Naive B cell (primary cell): ENCODE measurements at regions not wholly inside any gene's neighbourhood (a gene's known extent, or its start where the extent isn't known, plus 50 kb on each side); places are given as distances from the start of the nearest gene placed in this dataset.

ENCODE experiments used
- ATAC-seq, 2 donors: fragments of 150-1000 bp; cut with Tn5 transposase; 2 replicates each; pipeline ENCODE4 v1.10.0; 2021; ENCODE audit warnings: low read depth in 2 of 2, mild to moderate bottlenecking in 2 of 2, moderate library complexity in 2 of 2
- DNase-seq: peaks from one replicate; pipeline ENCODE4 v3.0.0; 2022
- H3K27ac Mint-ChIP-seq, 6 donors: one replicate each; pipeline ENCODE4 v1.8.0; 2020 to 2022; ENCODE audit warnings: mild to moderate bottlenecking in 6 of 6, mixed read lengths in 6 of 6, moderate library complexity in 5 of 6, inconsistent platforms in 2 of 6
- H3K27me3 Mint-ChIP-seq, 3 donors: one replicate each; pipeline ENCODE4 v1.8.0; 2021 to 2022; ENCODE audit warnings: mixed read lengths in 3 of 3, mild to moderate bottlenecking in 1 of 3
- H3K36me3 Mint-ChIP-seq, 2 donors: one replicate each; pipeline ENCODE4 v1.8.0; 2020 to 2022; ENCODE audit warnings: mixed read lengths in 2 of 2, inconsistent platforms in 1 of 2, mild to moderate bottlenecking in 1 of 2
- H3K4me1 Mint-ChIP-seq, 3 donors: one replicate each; pipeline ENCODE4 v1.8.0; 2020 to 2022; ENCODE audit warnings: mixed read lengths in 3 of 3, inconsistent platforms in 1 of 3, mild to moderate bottlenecking in 1 of 3, moderate library complexity in 1 of 3
- H3K4me3 Mint-ChIP-seq, 8 donors: one replicate each; pipeline ENCODE4 v1.8.0; 2020 to 2022; ENCODE audit warnings: mild to moderate bottlenecking in 8 of 8, mixed read lengths in 8 of 8, moderate library complexity in 8 of 8, inconsistent platforms in 2 of 8
- H3K9me3 Mint-ChIP-seq, 7 donors: one replicate each; pipeline ENCODE4 v1.8.0; 2020 to 2022; ENCODE audit warnings: mixed read lengths in 7 of 7, mild to moderate bottlenecking in 5 of 7, inconsistent platforms in 2 of 7, moderate library complexity in 1 of 7

DNA sequence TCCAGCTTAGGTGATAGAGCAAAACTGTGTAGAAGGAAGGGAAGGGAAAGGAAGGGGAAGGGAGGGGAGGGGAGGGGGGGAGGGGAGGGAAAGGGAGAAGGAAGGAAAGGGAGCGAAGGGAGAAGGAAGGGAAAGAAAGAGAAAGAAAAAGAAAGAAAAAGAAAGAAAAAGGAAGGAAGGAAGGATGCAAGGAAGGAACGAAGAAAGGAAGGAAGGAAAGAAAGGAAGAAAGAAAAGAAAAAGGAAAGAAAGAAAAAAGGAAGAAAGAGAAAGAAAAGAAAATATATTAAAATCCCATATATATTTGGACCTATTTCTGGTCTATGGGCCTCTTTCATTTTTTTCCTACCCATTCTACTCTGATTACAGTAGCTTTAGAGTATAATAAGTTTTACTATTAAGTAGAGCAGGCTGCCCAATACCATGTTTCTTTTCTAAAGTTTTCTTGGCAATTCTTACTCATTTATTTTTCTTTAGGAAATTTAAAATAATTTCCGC lies 229.1 kb downstream of the AUH start:
- DNase-seq: no peak

DNA sequence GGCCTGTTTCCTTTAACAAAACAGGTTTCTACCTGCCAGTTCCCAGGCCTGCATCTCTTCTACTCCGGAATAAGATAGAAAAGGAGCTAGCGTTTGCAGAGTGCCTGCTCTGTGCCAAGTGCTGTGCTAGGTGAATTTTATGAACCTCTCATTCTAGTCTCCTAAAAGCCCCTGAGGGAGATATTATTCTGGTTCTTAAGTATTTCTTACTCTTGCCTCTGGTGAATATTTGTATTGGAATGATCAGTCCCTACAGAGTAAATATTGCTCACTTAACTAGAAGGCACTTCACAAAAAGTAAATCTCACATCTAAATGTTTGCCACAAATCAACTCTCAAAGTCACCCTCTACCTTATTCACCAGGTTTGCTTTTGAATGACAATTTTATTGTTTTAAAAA lies 227.1 kb downstream of the AUH start:
- Mint-ChIP-seq H3K27me3 (no peaks in the 10 kb centered on the region), H3K36me3 (no peaks in the 10 kb centered on the region), H3K4me1 (no peaks in the 10 kb centered on the region), H3K9me3 (peaks cover 0 to 3% (median 0%) of the 10 kb centered on the region in 7 donors), H3K27ac (no peak overlapping the region), H3K4me3 (no peak overlapping the region)
- ATAC-seq (no peak), DNase-seq (no peak)

More for the DNA sequence above, 229.1 kb downstream of the AUH start:
- Mint-ChIP-seq H3K4me1 (no peaks in the 10 kb centered on the region), H3K27me3 (no peaks in the 10 kb centered on the region), H3K9me3 (peaks cover 0 to 3% (median 0%) of the 10 kb centered on the region in 7 donors), H3K4me3 (no peak overlapping the region), H3K27ac (no peak overlapping the region), H3K36me3 (no peaks in the 10 kb centered on the region)
- ATAC-seq: no peak

DNA sequence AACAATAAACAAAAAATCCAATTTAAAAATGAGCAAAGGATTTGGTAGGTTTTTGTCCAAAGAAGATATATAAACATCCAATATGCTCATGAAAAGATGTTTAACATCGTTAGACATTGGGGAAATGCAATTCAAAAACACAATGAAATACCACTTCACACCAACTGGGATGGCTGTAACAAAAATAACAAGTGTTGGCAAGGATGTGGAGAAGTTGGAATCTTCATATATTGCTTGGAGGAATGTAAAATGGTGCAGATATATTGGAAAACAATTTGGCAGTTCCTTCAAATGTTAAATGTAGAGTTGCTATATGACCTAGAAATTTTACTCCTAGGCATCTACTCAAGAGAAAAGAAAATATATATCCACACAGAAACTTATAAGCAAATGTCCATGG lies 224.3 kb downstream of the AUH start:
- Mint-ChIP-seq H3K9me3 (peaks cover 0 to 3% (median 0%) of the 10 kb centered on the region in 7 donors), H3K4me3 (no peak overlapping the region), H3K36me3 (no peaks in the 10 kb centered on the region)

DNA sequence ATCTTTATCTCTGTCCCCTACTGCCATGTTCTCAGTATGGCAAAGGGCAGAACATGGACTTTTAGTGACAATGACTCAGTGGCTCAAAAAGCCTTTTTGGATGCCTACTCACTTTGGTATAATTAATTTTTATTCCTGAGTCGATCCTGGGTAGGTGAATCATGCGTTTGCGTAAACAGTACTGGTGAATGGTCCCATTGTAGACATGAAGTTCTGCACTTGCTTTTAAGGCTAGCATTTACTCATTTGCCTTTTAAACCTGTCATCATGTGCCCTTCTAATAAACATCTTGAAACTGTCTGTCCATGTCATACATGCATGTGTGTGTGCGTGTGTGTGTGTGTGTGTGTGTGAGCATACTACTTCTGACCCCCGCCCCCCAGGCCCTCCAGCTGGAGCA lies 223.0 kb downstream of the AUH start:
- no peak for ATAC-seq
- Mint-ChIP-seq H3K4me1 (peaks cover 0 to 2% (median 0%) of the 10 kb centered on the region in 3 donors), H3K36me3 (no peaks in the 10 kb centered on the region), H3K9me3 (peaks cover 0 to 3% (median 0%) of the 10 kb centered on the region in 7 donors), H3K27ac (peak overlapping the region in 2 of 6 donors; percentile 38 to 76), H3K27me3 (no peaks in the 10 kb centered on the region), H3K4me3 (no peak overlapping the region)
- DNase-seq: no peak

More for the DNA sequence above, 224.3 kb downstream of the AUH start:
- H3K27me3 Mint-ChIP-seq: no peaks in the 10 kb centered on the region
- ATAC-seq (no peak), DNase-seq (no peak)
- peaks cover 0 to 2% (median 0%) of the 10 kb centered on the region in 3 donors for H3K4me1 Mint-ChIP-seq
- no peak overlapping the region for H3K27ac Mint-ChIP-seq

DNA sequence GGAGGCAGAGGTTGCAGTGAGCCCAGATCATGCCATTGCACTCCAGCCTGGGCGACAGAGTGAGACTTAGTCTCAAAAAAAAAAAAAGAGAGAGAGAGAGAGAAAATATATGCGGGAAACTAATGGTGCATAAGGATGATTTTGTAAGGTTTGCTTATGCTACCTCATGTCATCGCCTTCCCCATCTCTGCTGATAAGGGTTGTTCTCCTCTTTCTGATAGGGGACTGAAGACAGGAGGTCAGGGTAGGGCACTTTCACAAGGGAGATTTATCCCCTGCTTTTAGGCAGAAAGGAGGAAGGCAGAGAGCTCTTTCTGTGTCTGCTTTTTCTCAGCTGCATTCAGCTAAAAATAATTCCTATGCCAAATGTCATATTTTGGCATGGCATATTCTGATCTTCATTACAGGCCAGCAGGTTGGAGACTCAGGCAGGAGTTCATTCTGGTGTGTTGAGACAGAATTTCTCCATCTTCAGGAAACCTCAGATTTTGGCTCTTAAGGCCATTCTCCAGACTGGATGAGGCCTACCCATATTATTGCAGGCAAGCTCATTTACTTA lies 220.2 kb downstream of the AUH start:
- no peaks in the 10 kb centered on the region for H3K9me3 Mint-ChIP-seq
- DNase-seq (no peak), ATAC-seq (no peak)
- H3K27me3 Mint-ChIP-seq: no peaks in the 10 kb centered on the region
- peaks cover 0 to 2% (median 0%) of the 10 kb centered on the region in 3 donors for H3K4me1 Mint-ChIP-seq
- H3K4me3 Mint-ChIP-seq: no peak overlapping the region
- peak overlapping the region in 1 of 6 donors; percentile 17 for H3K27ac Mint-ChIP-seq
- no peaks in the 10 kb centered on the region for H3K36me3 Mint-ChIP-seq

DNA sequence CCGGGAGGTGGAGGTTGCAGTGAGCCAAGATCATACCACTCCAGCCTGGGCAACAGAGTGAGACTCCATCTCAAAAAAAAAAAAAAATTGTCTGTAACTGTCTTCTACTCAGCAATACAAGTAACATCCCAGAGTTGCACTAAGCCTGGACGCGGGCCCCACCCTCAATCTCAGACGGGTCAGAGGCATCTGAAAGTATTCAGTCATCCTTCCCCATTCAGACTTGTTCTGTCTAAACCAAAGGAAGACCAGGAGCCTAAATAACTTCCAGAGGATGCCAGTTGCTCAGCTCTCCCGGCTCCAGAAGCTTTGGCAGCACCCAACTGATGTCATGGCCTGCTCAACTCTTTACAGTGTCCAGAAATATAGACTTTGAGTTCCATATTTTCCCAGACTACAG lies 218.6 kb downstream of the AUH start:
- Mint-ChIP-seq H3K9me3 (no peaks in the 10 kb centered on the region), H3K4me3 (no peak overlapping the region), H3K27ac (no peak overlapping the region), H3K36me3 (no peaks in the 10 kb centered on the region), H3K4me1 (peaks cover 5 to 10% (median 8%) of the 10 kb centered on the region in 3 donors), H3K27me3 (no peaks in the 10 kb centered on the region)
- DNase-seq: no peak
- ATAC-seq: no peak

DNA sequence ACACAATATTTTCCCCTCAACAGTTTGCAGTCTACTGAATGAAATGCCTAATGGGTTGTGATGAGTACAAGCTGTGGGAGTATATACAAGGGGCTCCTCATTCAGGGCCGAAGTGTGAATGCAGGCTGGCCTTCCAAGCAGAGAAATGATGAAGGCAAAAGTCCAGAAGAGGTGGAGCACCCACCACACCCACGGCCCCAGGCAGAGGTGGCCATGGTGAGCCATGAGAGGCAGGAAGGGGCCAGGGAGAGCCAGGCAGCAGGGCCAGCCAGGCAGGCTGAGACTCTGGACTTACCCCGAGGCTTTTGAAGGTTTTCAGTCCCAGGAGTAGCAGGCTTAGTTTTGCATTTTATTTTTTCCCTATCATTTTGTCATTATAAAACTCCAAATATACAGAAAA lies 218.1 kb downstream of the AUH start:
- no peak for ATAC-seq
- Mint-ChIP-seq H3K9me3 (no peaks in the 10 kb centered on the region), H3K4me3 (no peak overlapping the region), H3K27me3 (no peaks in the 10 kb centered on the region), H3K27ac (no peak overlapping the region), H3K36me3 (no peaks in the 10 kb centered on the region), H3K4me1 (peaks cover 6 to 11% (median 11%) of the 10 kb centered on the region in 3 donors)
- DNase-seq: no peak

DNA sequence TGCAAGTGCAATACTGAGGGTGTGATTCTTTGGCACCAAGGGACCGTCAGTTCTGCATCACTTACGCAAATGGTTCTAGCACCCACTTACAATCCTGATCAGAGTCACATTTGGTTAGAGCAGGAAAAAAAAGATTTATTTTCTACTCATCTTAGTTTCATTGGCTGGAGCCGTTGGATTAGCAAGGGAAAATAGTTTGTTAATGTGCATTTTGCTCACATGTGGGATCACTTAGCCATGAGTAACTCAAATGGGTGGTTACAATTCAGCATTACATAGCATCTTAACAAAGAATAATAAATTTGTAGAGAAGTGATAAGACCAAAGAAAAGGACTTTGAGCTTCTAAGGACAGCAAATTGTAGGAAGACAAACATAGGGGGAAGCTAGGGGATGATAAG lies 216.9 kb downstream of the AUH start:
- no peak overlapping the region for H3K27ac Mint-ChIP-seq
- peaks cover 6 to 11% (median 11%) of the 10 kb centered on the region in 3 donors for H3K4me1 Mint-ChIP-seq
- DNase-seq: no peak
- ATAC-seq: no peak
- H3K36me3 Mint-ChIP-seq: no peaks in the 10 kb centered on the region
- no peaks in the 10 kb centered on the region for H3K27me3 Mint-ChIP-seq
- no peaks in the 10 kb centered on the region for H3K9me3 Mint-ChIP-seq
- no peak overlapping the region for H3K4me3 Mint-ChIP-seq

DNA sequence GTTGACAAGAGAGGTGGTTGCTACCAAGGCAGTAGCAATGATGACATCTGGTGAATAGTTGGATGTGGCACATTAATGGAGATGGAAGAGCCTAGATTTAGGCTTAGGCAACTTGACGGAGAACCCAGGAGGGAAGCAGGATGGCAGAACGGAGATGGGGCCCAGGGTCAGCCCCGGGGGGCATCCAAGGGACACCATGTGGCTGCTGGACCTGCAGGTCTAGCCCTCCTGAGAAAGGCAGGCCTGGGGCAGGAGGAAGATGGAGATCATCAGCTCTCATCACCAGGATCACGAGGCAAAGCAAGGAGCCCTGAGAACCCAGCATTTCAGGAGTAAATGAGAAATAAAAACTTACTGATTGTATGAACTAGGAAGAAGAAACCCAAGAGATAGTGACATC lies 216.2 kb downstream of the AUH start:
- Mint-ChIP-seq H3K9me3 (no peaks in the 10 kb centered on the region), H3K27me3 (no peaks in the 10 kb centered on the region), H3K4me1 (peaks cover 9 to 13% (median 13%) of the 10 kb centered on the region in 3 donors), H3K36me3 (no peaks in the 10 kb centered on the region), H3K27ac (peak overlapping the region in 2 of 6 donors; percentile 29 to 79), H3K4me3 (peak overlapping the region in 2 of 8 donors; percentile 1 to 39)
- ATAC-seq (no peak), DNase-seq (no peak)

DNA sequence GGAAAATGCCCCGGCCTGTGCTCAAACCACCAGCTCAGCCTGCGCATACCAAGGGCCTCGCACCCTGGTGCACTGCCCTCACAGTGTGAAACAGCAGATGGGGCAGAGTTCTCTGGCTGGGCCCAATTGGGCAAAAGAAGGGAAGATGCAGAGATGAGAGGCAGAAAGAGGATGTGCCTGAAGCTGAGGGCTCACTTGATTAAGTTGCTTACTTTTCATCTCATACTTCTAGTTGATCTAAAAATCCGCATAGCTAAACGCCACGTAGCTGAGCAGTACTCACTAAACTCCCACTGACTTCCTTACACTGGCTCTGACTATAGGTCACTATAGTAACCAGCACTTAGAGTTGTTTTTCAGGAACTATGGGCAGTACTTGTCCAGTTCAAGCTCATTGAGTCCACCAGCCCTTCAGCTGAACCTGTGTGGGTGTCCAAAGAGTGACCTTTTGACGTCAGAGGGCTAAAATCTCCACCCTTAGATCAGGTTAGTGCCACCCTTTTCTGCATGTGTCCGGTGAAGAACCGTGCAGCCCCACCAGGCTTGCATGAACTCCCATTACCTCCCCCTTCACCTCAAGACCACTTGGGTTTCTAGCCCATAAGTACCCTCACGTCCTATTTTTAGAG lies 215.2 kb downstream of the AUH start:
- H3K9me3 Mint-ChIP-seq: no peaks in the 10 kb centered on the region
- H3K27me3 Mint-ChIP-seq: no peaks in the 10 kb centered on the region
- no peak for DNase-seq
- no peaks in the 10 kb centered on the region for H3K36me3 Mint-ChIP-seq
- H3K4me1 Mint-ChIP-seq: peaks cover 19 to 24% (median 21%) of the 10 kb centered on the region in 3 donors
- no peak overlapping the region for H3K27ac Mint-ChIP-seq
- no peak for ATAC-seq
- no peak overlapping the region for H3K4me3 Mint-ChIP-seq

DNA sequence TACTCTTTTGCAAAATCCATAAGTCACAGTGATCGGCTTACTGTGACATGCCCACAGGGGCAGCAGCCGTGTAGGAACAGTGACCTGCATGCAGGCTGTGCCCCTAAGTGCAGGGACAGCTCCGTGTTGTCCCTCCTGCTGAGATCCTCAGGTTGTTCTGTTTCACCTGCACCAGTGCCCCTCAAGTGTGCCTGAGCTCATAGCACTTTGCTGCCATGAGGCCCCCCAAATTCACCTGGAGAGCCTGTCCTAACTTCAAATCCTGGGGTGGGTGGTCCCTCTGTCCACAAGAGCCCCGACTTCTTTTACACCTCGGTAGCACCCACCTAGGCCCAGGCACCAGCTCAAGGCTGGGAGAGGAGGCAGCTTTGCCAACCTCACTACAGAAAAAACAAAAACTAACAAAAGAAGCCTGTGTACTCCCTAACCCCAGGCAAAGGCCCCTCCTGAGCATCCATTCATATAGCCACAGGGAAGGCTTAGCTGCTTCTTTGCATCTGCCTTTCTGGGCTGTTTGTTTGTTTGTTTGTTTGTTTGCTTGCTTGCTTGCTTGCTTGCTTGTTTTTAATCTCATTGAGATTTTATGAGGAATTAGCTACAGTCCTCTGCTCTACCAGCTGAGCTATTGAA lies 214.5 kb downstream of the AUH start:
- no peak for ATAC-seq
- no peaks in the 10 kb centered on the region for H3K27me3 Mint-ChIP-seq
- no peaks in the 10 kb centered on the region for H3K36me3 Mint-ChIP-seq
- no peak for DNase-seq
- H3K9me3 Mint-ChIP-seq: no peaks in the 10 kb centered on the region
- peak overlapping the region in 1 of 8 donors; percentile 10 for H3K4me3 Mint-ChIP-seq
- peak overlapping the region in 1 of 6 donors; percentile 61 for H3K27ac Mint-ChIP-seq
- peaks cover 26 to 30% (median 28%) of the 10 kb centered on the region in 3 donors for H3K4me1 Mint-ChIP-seq

DNA sequence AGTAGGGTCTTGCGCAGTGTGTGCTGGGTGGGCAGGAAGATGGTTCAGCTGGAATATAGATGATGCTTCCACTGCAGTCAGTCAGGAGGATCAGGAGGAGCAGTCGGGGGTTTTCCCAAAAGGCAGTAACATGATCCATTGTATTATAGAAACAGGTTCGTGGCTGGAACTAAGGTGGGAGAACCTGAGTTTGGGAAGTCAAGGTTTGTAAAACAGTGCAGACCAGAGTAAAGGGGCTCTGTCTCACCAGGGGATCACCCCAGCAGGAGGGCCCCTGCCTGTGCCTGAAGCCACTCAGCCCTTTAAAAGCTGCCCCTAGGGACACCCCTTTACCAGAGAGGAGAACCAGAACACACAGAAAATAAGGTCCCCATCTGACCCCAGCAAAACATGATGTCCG lies 213.4 kb downstream of the AUH start:
- H3K4me3 Mint-ChIP-seq: no peak overlapping the region
- ATAC-seq: no peak
- no peak for DNase-seq
- H3K4me1 Mint-ChIP-seq: peaks cover 27 to 36% (median 33%) of the 10 kb centered on the region in 3 donors
- H3K36me3 Mint-ChIP-seq: no peaks in the 10 kb centered on the region
- H3K27me3 Mint-ChIP-seq: no peaks in the 10 kb centered on the region
- H3K27ac Mint-ChIP-seq: no peak overlapping the region
- H3K9me3 Mint-ChIP-seq: peaks cover 0 to 2% (median 0%) of the 10 kb centered on the region in 7 donors

DNA sequence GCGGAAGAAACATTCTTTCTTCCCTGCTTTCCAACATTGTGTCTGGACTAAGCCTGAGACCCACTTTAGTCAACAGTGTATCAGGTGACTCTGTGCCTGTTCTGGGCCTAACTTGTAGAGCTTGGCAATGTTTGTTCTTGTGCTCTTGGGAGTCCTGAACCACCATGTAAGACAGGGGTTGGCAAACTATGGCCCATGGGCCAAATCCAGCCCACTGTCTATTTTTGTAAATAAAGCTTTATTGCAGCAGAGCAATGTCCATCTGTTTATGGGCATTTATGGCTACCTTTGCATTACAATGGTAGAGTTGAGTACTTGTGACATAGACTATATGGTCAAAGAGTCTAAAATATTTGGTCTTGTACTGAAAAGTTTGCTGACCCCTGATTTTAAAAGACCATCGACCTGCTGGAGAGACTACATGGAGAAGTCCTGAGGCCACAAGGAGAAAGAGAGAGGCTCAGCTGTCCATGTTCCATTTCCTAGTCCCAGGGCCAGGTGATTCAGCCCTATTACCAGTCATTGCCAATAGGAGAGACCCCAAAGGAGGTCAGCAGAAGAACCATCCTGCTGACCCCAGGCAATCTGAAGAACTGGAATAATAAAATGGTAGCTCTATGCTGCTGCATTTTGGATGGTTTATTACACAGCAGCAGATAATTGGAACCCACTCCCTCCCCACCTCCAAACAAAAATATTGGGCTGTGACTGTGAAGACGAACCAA lies 211.3 kb downstream of the AUH start:
- no peaks in the 10 kb centered on the region for H3K27me3 Mint-ChIP-seq
- no peaks in the 10 kb centered on the region for H3K36me3 Mint-ChIP-seq
- peaks cover 0 to 2% (median 0%) of the 10 kb centered on the region in 7 donors for H3K9me3 Mint-ChIP-seq
- H3K27ac Mint-ChIP-seq: peak overlapping the region; percentile 4 to 82 (median 60)
- peak overlapping the region in 3 of 8 donors; percentile 18 to 45 (median 34) for H3K4me3 Mint-ChIP-seq
- peaks cover 27 to 36% (median 33%) of the 10 kb centered on the region in 3 donors for H3K4me1 Mint-ChIP-seq
- DNase-seq: no peak
- no peak for ATAC-seq
